ENCODE measurements at regions not wholly inside any gene's neighbourhood (a gene's known extent, or its start where the extent isn't known, plus 50 kb on each side); places are given as distances from the start of the nearest gene placed in this dataset.

DNA sequence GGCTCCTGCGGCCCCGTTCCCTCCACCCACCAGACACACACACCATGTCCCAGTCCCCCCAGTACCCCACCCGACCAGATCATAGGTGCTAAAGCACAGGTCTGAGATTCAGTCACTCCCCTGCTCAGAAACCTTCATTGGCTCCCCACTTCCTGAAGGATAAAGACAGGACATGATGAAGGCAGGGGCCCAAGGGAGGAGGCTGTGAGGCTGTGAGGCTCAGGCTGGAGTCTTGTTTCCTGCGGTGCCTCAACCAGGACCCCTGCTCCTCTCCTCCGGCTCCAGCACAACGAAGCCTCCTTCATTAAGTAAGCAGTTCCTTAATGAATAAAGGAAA lies 81.1 kb downstream of the NCR2 start:
- H4K91ac ChIP-seq (ENCODE audit: insufficient read depth, low read depth, low read length): no peak overlapping the region
- no peak overlapping the region for H3K4me3 ChIP-seq (ENCODE audit: insufficient read depth, low read depth, low read length)
- intact Hi-C loops (cut with micrococcal nuclease): no loop called here
- in situ Hi-C loops (cut with MboI; ENCODE audit: low sequenced_read_pairs): no loop called here
- H2BK20ac ChIP-seq (ENCODE audit: low read depth, low read length): no peak overlapping the region
- CTCF ChIA-PET: no interaction called here
- H3K23ac ChIP-seq (ENCODE audit: low read depth, low read length): no peak overlapping the region
- no peak overlapping the region for H2BK120ac ChIP-seq (ENCODE audit: low read depth, low read length)
- H3K27ac ChIP-seq (ENCODE audit: insufficient read depth, low read length): no peak overlapping the region
- WGBS, 2 experiments (ENCODE audit: extremely low coverage in 2 of 2, insufficient read length in 1 of 2): no CpG with 5 or more reads among the region's 6 CpGs
- no peak overlapping the region for H3K56ac ChIP-seq (ENCODE audit: extremely low read depth, insufficient read depth, low read length)
- H3K4me1 ChIP-seq (ENCODE audit: control insufficient read depth, insufficient read depth, low read length): no peaks in the 10 kb centered on the region
- no peak overlapping the region for H3K4ac ChIP-seq (ENCODE audit: low read depth, low read length)
- no peak overlapping the region for H2BK5ac ChIP-seq (ENCODE audit: low read depth, low read length, poor library complexity, severe bottlenecking)
- H2AK9ac ChIP-seq (replicated peaks; ENCODE audit: low read depth, low read length, poor library complexity): no peak overlapping the region
- BruUV-seq (replicated peaks): no TSS peak
- no peak overlapping the region for H2BK15ac ChIP-seq (ENCODE audit: low read depth, low read length)
- H3K14ac ChIP-seq (replicated peaks; ENCODE audit: low read depth, low read length): no peak overlapping the region
- no peak overlapping the region for H2AK5ac ChIP-seq (ENCODE audit: low read depth, low read length)
- no peak overlapping the region for H3K9ac ChIP-seq (ENCODE audit: low read depth, low read length)
- H3K9me1 ChIP-seq (ENCODE audit: insufficient read depth, low read length): no peaks in the 10 kb centered on the region
- no peak overlapping the region for H3K4me2 ChIP-seq (ENCODE audit: low read depth, low read length)
- H3K79me1 ChIP-seq (ENCODE audit: low read depth in 1 of 2, low read length in 2 of 2): no peaks in the 10 kb centered on the region
- H3K36me3 ChIP-seq (ENCODE audit: control insufficient read depth, insufficient read depth, low read length): no peaks in the 10 kb centered on the region
- POLR2A ChIA-PET (ENCODE audit: unreplicated experiment): no interaction called here
- no peak overlapping the region for H4K8ac ChIP-seq (ENCODE audit: low read depth in 2 of 2, low read length in 2 of 2)
- TF ChIP-seq MAZ (IDR thresholded peaks at IDR 0.05; ENCODE audit: borderline replicate concordance, low read depth, low read length) (no peak), CHD1 (IDR thresholded peaks at IDR 0.05; ENCODE audit: low read depth, low read length) (no peak), MXI1 (IDR thresholded peaks at IDR 0.05; ENCODE audit: borderline replicate concordance, low read depth, low read length) (no peak), POLR2A (IDR thresholded peaks at IDR 0.05; ENCODE audit: low read depth, low read length) (no peak)
- TF ChIP-seq, protein P1, sequence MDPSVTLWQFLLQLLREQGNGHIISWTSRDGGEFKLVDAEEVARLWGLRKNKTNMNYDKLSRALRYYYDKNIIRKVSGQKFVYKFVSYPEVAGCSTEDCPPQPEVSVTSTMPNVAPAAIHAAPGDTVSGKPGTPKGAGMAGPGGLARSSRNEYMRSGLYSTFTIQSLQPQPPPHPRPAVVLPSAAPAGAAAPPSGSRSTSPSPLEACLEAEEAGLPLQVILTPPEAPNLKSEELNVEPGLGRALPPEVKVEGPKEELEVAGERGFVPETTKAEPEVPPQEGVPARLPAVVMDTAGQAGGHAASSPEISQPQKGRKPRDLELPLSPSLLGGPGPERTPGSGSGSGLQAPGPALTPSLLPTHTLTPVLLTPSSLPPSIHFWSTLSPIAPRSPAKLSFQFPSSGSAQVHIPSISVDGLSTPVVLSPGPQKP (IDR thresholded peaks at IDR 0.05; ENCODE audit: borderline replicate concordance, low read depth, low read length): no peak
- no peak overlapping the region for H3K18ac ChIP-seq (ENCODE audit: low read depth, low read length)
- H3K27me3 ChIP-seq (ENCODE audit: control insufficient read depth, insufficient read depth, low read length): peaks cover 78% of the 10 kb centered on the region
- no peaks in the 10 kb centered on the region for H4K20me1 ChIP-seq (ENCODE audit: insufficient read depth, low read length)
- ATAC-seq (ENCODE audit: low read depth): no peak
- dilution Hi-C loops (cut with HindIII; ENCODE audit: low sequenced_read_pairs, unreplicated experiment): no loop called here
- no peak overlapping the region for H2AFZ ChIP-seq (replicated peaks; ENCODE audit: low read length, poor library complexity)
- no peak for DNase-seq
- H3K9me3 ChIP-seq (ENCODE audit: control insufficient read depth, insufficient read depth, low read length): peaks cover 6% of the 10 kb centered on the region
- no peak overlapping the region for H4K5ac ChIP-seq (ENCODE audit: low read depth, low read length)

Data from IMR-90 (cell line).